ENCODE measurements at regions not wholly inside any gene's neighbourhood (a gene's known extent, or its start where the extent isn't known, plus 50 kb on each side); places are given as distances from the start of the nearest gene placed in this dataset.

DNA sequence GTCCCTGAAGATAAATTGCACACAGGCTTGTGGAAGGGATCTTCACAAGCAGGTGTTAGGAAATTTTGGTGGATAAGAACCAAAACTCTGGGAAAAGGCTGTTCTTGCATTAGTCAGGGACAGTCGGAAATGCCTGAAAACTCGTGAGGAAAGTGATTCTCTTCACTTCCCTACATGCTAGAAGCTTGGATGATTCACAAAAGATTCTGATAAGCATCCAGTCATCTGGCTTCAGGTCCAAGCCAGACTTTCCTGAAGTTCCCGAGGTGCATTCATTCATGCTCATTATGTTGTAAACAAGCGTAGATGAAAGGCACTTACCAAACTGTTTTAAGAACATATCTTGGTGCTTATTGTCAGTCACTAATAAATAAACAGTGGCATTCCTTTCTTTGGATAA is 1028.7 kb downstream of the NTRK3 start:
- TF ChIP-seq, protein P1, sequence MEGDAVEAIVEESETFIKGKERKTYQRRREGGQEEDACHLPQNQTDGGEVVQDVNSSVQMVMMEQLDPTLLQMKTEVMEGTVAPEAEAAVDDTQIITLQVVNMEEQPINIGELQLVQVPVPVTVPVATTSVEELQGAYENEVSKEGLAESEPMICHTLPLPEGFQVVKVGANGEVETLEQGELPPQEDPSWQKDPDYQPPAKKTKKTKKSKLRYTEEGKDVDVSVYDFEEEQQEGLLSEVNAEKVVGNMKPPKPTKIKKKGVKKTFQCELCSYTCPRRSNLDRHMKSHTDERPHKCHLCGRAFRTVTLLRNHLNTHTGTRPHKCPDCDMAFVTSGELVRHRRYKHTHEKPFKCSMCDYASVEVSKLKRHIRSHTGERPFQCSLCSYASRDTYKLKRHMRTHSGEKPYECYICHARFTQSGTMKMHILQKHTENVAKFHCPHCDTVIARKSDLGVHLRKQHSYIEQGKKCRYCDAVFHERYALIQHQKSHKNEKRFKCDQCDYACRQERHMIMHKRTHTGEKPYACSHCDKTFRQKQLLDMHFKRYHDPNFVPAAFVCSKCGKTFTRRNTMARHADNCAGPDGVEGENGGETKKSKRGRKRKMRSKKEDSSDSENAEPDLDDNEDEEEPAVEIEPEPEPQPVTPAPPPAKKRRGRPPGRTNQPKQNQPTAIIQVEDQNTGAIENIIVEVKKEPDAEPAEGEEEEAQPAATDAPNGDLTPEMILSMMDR (IDR thresholded peaks at IDR 0.05; ENCODE audit: control extremely low read depth in 1 of 3, insufficient read depth in 1 of 3, low read depth in 1 of 3, low read length in 3 of 3): no peak
- TF ChIP-seq, protein P2, sequence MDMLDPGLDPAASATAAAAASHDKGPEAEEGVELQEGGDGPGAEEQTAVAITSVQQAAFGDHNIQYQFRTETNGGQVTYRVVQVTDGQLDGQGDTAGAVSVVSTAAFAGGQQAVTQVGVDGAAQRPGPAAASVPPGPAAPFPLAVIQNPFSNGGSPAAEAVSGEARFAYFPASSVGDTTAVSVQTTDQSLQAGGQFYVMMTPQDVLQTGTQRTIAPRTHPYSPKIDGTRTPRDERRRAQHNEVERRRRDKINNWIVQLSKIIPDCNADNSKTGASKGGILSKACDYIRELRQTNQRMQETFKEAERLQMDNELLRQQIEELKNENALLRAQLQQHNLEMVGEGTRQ (IDR thresholded peaks at IDR 0.05; ENCODE audit: low read length): no peak
- no peak for TF ChIP-seq EGR1 (IDR thresholded peaks at IDR 0.05; ENCODE audit: borderline replicate concordance, low read depth, low read length)
- no peak for TF ChIP-seq BRCA1 (IDR thresholded peaks at IDR 0.05; ENCODE audit: low read depth, low read length)
- no peak for TF ChIP-seq ASH2L (IDR thresholded peaks at IDR 0.05; ENCODE audit: low read length)
- no peak for TF ChIP-seq POLR2AphosphoS5 (IDR thresholded peaks at IDR 0.05; ENCODE audit: low read depth, low read length)
- TF ChIP-seq TAF1 (IDR thresholded peaks at IDR 0.05; ENCODE audit: low read depth, low read length): no peak
- TF ChIP-seq, protein P3, sequence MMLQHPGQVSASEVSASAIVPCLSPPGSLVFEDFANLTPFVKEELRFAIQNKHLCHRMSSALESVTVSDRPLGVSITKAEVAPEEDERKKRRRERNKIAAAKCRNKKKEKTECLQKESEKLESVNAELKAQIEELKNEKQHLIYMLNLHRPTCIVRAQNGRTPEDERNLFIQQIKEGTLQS (IDR thresholded peaks at IDR 0.05; ENCODE audit: insufficient read depth, low read depth, low read length): no peak
- no peak for TF ChIP-seq RAD21 (IDR thresholded peaks at IDR 0.05 in 1 of 2, conservative IDR thresholded peaks at IDR 0.05 in 1 of 2; ENCODE audit: low read depth in 2 of 2, low read length in 2 of 2)
- no peak for TF ChIP-seq EP300 (IDR thresholded peaks at IDR 0.05; ENCODE audit: borderline replicate concordance in 1 of 2, low read depth in 2 of 2, low read length in 2 of 2)
- TF ChIP-seq POLR2A (IDR thresholded peaks at IDR 0.05; ENCODE audit: control extremely low read depth in 1 of 2, low read depth in 2 of 2, low read length in 2 of 2): no peak
